Mesenchymal stem cell (in vitro differentiated cells and primary cell): ENCODE measurements at regions not wholly inside any gene's neighbourhood (a gene's known extent, or its start where the extent isn't known, plus 50 kb on each side); places are given as distances from the start of the nearest gene placed in this dataset. TPM values are rescaled to one million over a fixed set of nuclear protein-coding genes. Genes with fewer than 3 reads are reported as not detected.

Source experiments
- small RNA-seq: library from polyadenylated mRNA; stranded (forward); fragments of <200 nt; extraction: miRNeasy Mini kit (QIAGEN cat#:217004); gene quantifications from one replicate; pipeline ENCODE3, GENCODE V24; 2013; ENCODE audit warnings: low read depth

Small RNAs in the stretch of these regions (small RNA-seq; reads per million reads assigned to genes)
- not detected for gene RN7SKP228
